LNCAP (cell line): ENCODE measurements at regions not wholly inside any gene's neighbourhood (a gene's known extent, or its start where the extent isn't known, plus 50 kb on each side); places are given as distances from the start of the nearest gene placed in this dataset.

Experiments used
- CTCF ChIP-seq: fragments of 450-650 bp; IDR thresholded peaks from 2 replicates; pipeline ENCODE4 v1.5.1; 2017; ENCODE audit warnings: mild to moderate bottlenecking

- no peak for TF ChIP-seq CTCF
These were observed 112.5 kb downstream of the RPLP1 start for GRCh38 chr15:69565066-69565655.

GRCh38 chr15:69568173-69569009 lies 115.8 kb downstream of the RPLP1 start:
- TF ChIP-seq CTCF = no peak

- no peak for TF ChIP-seq CTCF
These were observed 117.8 kb downstream of the RPLP1 start for GRCh38 chr15:69570454-69570853.

GRCh38 chr15:69570997-69571396 lies 118.4 kb downstream of the RPLP1 start:
- no peak for TF ChIP-seq CTCF

- no peak for TF ChIP-seq CTCF
These were observed 121.3 kb downstream of the RPLP1 start for GRCh38 chr15:69573815-69574475.

- TF ChIP-seq CTCF = no peak
These were observed 121.9 kb downstream of the RPLP1 start for GRCh38 chr15:69574506-69574905.

- no peak for TF ChIP-seq CTCF
These were observed 122.8 kb downstream of the RPLP1 start for GRCh38 chr15:69575387-69575786.
